ENCODE measurements at regions not wholly inside any gene's neighbourhood (a gene's known extent, or its start where the extent isn't known, plus 50 kb on each side); places are given as distances from the start of the nearest gene placed in this dataset.
A peak's percentile ranks its signal among the peaks of the same experiment; 100 is the strongest.
"Not testable (repeated sequence)": the region's sequence is repeated elsewhere in the genome, so short reads cannot be mapped to it uniquely, and the experiment has no call there.

- DNase-seq = no peak
Observed at GRCh38 chr1:29767769-29768425, 531.6 kb downstream of the PTPRU start.

GRCh38 chr1:29767088-29767685 lies 530.9 kb downstream of the PTPRU start:
- DNase-seq = no peak

GRCh38 chr1:29762635-29763034 lies 526.3 kb downstream of the PTPRU start:
- no peak for DNase-seq

GRCh38 chr1:29761159-29761928 lies 525.0 kb downstream of the PTPRU start:
- no peak for DNase-seq

GRCh38 chr1:29760067-29760564 lies 523.8 kb downstream of the PTPRU start:
- DNase-seq = no peak

GRCh38 chr1:29758781-29759499 lies 522.6 kb downstream of the PTPRU start:
- DNase-seq = no peak

GRCh38 chr1:29757866-29758780 lies 521.8 kb downstream of the PTPRU start:
- DNase-seq = no peak

GRCh38 chr1:29756901-29757725 lies 520.8 kb downstream of the PTPRU start:
- no peak for DNase-seq

- no peak for DNase-seq
Observed at GRCh38 chr1:29756498-29756897, 520.2 kb downstream of the PTPRU start.

- DNase-seq = peak; percentile 30
Observed at GRCh38 chr1:29756085-29756484, 519.8 kb downstream of the PTPRU start.

- not testable (repeated sequence) for DNase-seq
Observed at GRCh38 chr1:29755412-29756015, 519.2 kb downstream of the PTPRU start.

- no peak for DNase-seq
Observed at GRCh38 chr1:29754573-29755375, 518.5 kb downstream of the PTPRU start.

- peak; percentile 21 for DNase-seq
Observed at GRCh38 chr1:29753771-29754572, 517.6 kb downstream of the PTPRU start.

GRCh38 chr1:29753244-29753643 lies 516.9 kb downstream of the PTPRU start:
- no peak for DNase-seq

GRCh38 chr1:29752141-29752540 lies 515.8 kb downstream of the PTPRU start:
- DNase-seq = no peak

- DNase-seq = no peak
Observed at GRCh38 chr1:29749024-29749945, 513.0 kb downstream of the PTPRU start.

GRCh38 chr1:29747196-29747595 lies 510.9 kb downstream of the PTPRU start:
- no peak for DNase-seq

All from NCI-H524 treated with DMSO at 0.1 percent for 48 hours (cell line).